ENCODE measurements at regions not wholly inside any gene's neighbourhood (a gene's known extent, or its start where the extent isn't known, plus 50 kb on each side); places are given as distances from the start of the nearest gene placed in this dataset.
"Not testable (repeated sequence)": the region's sequence is repeated elsewhere in the genome, so short reads cannot be mapped to it uniquely, and the experiment has no call there.

DNA sequence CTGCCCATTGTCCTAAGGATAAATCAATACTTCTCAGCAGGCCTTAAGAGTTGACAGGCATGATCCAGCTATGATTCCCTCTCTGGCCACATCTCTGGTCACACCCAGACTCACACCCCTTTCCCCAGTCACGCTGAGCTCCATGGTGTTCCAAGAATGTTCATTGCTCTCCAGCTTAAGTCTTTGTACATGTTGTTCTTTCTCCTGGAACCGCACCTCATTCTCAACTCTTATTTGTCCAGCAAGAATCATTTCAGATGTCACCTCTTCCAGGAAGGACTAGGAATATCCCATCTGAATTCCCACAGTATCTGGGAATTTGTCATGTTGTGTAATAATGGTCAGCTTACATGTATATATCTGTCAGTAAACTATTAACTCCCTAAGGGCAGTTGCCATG is 118.3 kb upstream of the GALNT15 start:
- no peak for DNase-seq

DNA sequence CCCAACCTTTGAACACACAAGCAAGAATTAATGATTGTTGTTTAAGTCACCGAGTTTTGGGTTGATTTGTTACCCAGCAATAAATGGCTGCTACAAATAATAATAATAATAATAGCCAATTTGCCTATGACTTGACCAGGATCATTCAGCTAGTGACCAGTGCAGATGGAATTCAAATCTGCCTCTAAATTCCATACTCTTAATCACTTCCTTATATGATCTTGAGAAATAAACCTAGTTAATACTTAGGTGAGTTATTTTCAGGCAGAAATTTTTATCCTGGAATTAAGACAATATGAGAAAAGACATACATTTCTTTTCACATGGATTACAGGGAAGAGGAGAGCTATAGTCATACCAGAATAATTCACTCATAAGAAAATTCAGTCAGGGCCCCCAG is 116.0 kb upstream of the GALNT15 start:
- DNase-seq, result no peak

DNA sequence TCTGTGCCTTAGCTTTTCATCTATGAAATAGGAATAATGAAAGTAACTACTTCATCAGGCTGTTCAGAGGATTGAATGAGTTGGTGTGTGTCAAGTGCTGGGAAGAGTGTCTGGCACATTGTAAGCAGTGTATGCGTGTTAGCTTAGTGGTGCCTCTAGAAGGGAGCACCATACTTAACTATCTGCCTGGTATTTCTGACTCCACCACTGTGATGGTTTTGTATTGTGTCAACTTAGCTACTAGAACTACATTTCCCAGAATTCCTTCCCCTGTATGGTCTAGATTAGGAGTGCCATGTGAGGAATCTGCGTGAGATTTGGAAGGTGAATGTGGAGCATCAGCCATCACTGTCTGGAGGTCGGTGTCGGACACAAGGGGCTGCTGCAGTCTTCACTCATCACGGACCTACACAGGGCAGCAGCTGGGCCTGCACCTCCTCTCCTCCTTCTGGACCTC is 115.4 kb upstream of the GALNT15 start:
- DNase-seq, result no peak

DNA sequence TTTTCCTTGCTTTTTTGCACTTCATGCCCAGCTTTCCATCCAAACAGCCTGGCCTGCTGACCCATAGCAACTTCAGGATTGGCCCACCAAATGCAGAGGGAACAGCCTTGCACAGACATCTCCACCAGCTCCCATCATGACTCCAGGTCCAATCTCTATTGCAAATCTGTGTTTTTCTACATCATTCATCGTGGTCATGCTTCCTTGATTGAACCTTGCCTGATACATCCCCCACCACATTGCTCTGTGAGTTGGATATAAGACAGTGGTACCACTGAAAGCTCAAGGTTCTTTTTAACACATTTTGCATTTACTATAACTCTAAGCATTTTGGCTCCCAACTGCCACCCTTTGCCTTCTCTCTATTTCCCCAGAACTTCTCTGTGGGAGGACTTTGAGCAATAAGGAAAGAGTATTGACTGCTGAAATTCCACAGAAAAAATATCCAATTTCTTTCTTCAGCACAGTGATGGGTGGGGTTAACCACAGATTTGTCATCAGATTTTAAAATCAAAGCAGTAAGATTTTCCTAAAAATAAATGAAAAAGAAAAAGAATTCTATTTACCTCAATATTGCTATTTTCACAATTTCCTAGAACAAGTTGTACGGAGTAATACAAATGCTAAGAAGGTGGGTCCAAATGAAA is 114.6 kb upstream of the GALNT15 start:
- DNase-seq, result no peak

DNA sequence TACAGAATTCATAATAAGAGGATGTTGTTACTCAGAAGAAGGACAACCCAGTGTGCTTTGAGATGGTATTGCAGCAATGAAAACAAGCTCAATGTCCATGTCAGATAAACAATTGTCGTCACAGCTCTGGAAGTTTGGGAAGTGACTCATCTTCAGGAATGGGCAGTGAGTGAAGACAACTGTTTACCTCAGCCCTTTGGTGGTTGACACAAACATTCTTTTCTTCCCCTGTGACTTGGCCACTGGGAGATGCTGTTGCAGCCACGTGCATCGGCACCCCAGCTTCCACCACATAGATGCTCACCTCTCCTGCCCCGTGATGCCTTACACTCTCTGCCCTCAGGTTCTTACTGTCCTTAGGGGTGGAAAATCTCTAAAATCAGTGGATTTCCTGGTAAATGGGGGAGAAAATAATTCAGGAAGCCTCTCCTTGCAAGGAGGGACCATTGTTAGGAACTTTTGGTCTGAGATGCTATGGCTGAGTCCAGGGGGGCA is 114.1 kb upstream of the GALNT15 start:
- DNase-seq, result no peak

DNA sequence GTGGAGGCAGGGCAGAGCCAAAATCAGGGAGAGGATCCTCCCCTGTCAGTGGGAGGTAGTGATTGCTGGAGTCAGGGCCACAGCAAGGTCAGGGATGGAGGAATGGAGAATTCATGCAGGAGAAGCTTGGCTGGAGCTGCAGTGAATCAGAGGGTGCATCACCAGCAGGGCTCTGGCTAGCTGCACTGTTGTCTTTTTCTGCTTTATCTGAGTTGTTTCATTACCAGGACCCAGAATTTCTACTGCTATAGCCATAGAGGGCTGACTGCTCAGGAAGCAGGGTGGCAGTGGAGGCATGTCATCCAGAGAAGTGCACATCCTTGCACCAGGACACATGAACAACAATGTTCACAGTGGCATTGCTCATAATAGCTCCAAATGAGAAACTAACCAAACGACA is 113.5 kb upstream of the GALNT15 start:
- no peak for DNase-seq

DNA sequence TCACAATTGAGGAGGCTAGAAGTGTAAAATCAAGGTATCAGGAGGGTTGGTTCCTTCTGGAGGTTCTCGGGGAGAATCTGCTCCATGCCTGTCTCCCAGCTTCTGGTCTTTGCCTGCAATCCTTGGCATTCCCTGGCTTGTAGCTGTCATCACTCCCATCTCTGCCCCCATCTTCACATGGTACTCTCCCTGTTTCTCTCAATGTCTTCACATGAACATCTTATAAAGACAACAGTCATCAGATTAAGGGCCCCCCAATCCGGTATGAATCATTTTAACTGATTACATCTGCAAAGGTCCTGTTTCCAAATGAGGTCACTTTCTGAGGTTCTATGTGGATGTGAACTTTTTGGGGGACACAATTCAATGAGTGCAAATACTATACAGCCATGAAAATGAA is 113.0 kb upstream of the GALNT15 start:
- no peak for DNase-seq

DNA sequence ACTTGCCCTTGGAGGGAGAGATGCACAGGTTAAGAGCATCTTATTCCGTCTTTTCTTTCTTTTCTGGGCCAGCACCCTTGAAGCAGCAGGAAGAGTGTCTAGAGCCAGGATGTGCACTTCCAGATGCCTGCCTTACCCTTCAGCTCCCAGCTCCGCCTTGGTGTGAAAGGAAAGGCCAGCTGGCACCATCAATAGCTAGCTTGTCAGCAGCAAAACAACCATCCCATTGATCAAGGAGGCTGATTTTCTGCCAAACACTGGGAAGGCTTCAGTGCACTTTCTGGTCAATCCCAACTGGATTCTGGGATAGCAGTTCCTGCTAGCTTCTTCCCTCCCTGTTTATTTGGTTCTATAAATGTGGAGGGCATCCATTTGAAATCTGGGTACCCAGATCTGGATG is 110.9 kb upstream of the GALNT15 start:
- DNase-seq, result no peak

DNA sequence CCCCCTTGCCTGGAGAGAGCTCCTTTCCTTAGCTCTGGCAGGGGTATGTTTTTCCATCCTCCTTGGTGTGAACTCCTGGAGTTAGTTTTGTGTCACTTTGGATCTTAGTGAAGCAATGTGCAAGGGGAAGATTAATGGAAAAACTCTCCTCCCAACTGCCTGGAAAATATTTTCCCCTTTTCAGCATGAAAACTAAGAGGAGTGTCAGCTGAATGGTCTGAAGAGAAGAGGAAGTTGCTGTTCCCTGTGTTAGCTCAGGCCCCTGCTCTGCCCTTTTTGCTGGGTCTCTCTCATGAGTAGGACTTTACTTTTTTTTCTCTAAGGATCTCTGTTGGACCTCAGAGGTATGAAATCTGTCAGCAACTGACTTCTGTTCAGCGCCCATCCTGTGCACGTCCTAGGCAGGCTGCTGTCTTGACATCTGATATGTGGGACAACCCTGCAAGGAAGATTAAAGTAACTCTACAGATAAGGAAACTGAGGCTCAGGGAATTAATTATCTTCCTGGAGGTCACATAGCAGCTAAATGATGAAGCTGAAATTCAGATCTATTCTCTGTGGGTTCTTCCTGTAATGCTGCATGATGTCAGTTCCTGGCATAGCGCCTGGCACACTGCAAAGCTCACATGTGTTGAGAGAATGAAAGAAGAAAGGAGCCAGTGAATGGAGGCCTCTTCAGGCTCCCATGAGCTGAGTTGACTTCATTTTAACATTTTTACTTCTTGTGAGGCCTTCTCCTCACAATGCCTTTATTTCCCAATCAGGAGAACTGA is 109.7 kb upstream of the GALNT15 start:
- no peak for DNase-seq

DNA sequence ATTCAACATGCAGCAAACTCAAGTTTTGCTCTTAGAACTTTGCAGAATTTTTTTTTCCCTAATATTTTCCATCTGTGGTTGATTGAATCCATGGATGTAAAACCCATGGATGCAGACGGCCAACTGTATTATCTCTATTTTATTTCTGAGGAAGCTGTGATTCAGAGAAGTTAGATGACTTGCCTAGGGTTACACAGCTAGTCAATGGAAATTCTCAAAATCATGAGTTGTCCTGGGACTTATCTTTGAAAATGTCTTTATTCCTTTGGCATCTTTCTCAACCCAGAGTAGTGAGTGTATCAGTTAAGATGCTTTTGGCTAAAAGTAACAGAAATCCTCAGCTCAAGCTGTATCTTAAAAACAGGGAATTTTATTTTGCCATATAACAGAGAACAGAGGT is 107.9 kb upstream of the GALNT15 start:
- no peak for DNase-seq

DNA sequence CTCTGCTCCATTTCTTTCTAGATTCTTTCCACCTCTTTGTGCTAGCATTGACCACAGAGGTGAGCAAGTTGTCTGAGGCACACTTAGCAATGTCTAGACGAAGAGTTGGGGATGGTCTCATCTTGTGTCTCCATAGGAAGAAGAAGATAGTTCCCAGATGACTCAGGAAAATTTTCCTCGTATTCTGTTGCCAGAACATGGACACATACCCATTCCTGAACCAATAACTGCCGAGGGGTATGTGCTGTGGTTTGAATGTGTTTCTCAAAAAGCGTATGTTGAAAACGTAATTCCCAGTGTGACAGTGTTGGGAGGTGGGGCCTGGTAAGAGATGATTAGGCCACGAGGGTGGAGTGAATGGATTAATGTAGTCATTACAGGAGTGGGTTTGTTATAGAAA is 107.5 kb upstream of the GALNT15 start:
- no peak for DNase-seq

DNA sequence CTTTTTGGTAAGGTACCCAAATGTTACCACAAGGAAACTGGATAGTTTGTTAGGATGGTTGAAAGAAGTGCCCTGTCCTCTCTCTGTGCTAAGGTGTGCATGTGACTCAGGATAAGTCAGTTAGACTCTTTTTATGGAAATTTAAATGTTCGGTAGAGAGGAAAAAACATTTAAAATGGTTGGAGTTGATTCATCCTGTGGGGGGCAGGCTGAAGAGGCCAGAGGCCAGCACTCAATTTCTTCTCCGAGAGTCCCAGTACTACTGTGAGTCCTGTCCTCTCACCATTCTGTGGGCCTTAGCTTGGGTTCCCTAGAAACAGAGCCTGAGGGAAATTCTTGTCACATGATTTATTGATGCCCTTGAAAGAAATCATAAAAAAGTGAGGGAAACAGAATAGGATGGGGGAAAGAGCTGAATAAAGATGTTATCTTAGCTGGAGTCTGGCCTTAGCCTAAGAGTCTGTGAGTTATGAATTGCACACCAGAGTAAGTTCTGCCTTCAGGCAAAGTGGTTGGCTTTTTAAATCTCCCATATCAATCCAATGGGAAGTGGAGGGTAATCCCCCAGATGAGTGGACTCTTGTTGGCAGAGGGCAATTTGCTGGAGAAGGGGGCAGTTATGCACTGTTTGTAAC is 106.5 kb upstream of the GALNT15 start:
- no peak for DNase-seq

DNA sequence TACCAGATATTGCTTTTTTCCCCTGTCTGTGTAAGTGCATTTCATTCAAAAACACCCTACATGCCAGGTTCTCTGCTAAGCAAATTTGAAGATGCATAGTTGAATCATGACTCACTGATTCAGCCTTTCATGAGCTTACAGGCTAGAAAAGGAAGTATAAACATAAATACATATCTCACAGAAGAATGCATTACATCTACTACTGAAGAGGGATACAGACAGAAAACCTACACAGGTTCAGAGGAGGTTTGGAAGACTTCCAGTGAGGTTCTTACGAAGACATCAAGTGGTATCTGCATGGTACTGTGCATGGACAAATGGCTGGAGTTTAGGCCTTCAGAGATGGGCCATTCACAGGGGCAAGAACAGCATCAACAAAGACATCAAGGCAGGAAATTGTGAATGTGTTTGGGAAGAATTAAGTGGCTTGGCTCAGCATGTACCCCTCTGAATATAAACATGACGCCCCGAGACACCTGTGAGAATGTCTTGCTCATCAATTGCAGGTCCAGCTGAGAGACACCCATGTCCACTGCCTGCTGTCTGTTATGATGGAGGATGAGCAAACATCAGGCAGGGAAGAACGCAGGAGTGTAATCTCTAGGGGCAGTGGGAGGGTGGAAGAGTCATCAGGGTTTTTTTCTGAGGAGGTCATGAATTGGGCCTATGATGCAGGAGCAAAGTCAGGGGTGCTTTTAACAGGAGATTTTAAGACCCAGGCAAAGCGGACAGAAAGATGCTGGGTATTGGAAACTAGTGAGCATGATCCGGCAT is 105.1 kb upstream of the GALNT15 start:
- DNase-seq, result no peak

DNA sequence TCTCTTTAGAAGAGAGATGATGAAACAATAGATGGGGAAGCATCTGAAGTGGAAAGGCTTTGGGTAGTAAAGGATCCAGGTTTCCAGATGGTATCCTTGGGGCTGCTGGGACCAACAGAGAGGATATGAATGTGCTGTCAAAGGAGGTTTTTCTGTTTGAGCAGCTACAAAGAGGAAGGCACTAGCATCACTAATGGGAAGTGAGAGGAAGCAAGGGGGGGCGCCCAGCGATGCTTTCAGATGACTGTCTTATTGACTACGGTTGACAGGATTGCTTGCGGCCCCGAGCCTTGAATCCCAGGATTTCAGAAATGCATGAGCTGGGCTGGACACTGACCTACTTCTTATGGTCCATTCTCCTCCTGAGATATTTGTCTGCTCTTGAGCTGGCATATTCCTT is 103.8 kb upstream of the GALNT15 start:
- no peak for DNase-seq

DNA sequence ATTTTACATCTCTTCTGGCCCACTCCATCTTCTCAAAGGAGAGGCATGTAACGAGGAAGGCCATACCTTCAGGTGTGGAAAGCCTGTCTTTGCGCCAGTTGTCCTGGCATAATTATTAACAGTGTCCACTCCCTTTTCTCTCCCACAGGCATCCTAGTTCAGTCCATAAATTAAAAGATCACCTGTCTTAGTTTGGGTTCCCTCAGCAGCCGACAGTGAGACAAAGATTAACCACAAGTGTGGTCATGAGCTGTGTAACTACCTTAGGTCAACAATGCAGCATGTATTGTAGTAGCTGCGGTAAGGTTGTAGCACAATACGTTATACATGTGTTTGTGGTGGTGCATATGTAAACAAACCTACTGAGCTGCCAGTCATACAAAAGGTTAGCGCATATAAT is 103.3 kb upstream of the GALNT15 start:
- peak; percentile 58 for DNase-seq

DNA sequence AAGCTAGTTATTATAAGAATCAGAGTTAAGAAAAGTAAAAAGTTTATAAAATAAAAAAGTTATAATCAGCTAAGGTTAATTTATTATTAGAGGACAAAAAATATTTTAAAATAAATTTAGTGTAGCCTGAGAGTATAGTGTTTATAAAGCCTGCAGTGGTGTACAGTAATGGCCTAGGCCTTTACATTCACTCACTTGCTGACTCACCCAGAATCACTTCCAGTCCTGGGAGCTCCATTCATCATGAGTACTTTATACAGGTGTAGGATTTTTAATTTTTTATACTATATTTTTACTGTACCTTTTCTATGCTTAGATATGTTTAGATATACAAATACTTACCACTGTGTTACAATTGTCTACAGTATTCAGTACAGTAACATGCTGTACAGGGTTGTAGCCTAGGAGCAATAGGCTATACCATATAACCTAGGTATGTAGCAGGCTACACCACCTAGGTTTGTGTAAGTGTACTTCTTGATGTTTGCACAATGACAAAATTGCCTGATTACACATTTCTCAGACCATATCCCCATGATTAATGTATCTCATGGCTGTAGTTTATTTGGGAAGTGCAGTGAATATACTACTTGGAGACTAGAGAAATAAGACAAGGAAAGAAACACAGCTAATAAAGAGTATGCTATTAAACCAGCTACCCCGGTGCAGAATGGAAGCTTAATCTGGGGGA is 101.9 kb upstream of the GALNT15 start:
- DNase-seq, result no peak

DNA sequence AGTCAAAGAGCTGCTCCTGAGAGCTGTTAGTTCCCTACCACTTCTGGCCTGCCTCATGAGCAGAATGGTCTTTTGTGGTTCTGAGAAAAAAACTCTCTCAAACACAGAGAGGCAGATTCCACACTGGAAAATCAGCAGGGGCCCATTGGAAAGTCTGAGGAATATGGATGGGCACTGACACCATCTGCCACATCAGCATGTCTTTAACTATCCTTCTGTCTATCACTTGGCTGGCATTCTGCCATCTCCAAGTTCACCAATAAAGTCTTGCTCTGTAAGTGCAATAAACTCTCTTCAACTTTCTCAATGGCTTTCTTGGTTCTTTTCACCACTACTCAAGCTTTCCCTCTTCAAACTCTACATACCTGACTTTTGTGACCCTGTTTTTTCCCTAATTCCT is 101.3 kb upstream of the GALNT15 start:
- no peak for DNase-seq

DNA sequence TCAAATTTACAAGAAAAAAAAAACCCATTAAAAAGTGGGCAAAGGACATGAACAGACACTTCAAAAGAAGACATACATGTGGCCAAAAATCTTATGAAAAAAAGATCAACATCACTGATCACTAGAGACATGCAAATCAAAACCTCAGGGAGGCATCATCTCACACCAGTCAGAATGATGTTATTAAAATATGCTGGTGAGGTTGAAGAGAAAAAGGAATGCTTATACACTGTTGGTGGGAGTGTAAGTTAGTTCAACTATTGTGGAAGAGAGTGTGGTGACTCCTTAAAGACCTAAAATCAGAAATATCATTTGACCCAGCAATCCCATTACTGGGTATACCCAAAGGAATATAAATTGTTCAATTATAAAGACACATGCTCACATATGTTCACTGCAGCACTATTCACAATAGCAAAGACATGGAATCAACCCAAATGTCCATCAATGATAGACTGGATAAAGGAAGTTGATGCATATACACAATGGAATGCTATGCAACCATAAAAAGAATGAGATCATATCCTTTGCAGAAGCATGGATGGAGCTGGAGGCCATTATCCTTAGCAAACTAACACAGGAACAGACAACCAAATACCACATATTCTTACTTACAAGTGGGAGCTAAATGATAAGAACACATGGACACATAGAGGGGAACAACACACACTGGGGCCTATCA is 100.3 kb upstream of the GALNT15 start:
- not testable (repeated sequence) for DNase-seq

DNA sequence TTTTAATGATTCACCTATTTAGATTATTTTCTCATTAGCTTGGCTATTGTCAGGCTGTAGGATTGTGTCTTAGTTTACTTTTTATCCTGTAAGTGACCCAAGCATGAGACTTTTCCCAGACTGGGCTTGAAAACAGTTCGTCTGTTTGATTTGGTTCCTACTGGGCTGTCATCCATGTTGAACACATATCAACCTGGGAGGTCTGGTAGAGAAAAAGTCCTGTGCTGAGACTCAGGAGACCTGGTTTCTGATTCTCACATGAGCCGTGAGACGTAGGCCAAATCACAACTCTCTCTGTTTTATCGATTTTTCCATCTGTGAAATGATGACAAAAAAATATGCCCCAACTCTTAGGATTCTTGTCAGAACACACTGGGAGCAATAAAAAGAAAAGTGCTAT is 98.8 kb upstream of the GALNT15 start:
- DNase-seq, result no peak

DNA sequence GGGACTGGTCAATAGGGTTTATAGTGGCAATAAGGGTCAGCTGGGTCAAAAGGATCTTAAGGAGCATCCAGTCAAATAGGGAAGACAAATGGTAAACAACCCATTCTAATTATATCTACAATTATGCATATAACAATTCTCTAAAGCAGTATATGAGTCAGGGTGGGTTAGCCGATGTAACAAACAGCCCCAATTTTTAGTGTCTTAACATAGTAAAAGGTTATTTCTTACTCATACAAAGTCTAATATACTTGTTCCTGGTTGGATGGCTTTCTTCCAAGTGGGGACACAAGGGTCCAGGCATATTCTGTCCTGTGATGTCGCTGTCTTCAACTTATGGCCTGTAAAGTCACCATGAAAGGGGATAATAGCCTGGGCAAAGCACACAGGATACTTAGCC is 97.9 kb upstream of the GALNT15 start:
- no peak for DNase-seq

DNA sequence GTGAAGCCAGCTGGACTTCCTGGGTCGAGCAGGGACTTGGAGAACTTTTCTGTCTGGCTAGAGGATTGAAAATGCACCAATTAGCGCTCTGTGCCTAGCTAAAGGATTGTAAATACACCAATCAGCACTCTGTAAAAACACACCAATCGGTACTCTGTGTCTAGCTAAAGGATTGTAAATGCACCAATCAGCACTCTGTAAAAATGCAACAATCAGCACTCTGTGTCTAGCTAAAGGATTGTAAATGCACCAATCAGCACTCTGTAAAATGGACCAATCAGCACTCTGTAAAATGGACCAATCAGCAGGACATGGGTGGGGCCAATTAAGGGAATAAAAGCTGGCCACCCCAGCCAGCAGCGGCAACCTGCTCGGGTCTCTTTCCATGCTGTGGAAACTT is 97.3 kb upstream of the GALNT15 start:
- DNase-seq, result not testable (repeated sequence)

DNA sequence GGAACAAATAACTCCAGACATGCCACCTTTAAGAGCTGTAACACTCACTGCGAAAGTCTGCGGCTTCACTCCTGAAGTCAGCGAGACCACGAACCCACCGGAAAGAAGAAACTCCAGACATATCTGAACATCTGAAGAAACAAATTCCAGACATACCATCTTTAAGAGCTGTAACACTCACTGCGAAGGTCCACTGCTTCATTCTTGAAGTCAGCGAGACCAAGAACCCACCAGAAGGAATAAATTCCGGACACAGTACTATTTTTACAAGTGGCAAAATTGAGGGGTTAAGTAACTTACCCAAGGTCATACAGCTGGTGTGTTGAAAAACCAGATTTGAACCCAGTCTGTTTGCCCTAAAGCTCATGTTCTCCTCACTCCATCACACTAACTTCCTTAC is 96.8 kb upstream of the GALNT15 start:
- not testable (repeated sequence) for DNase-seq

Data from DMS153 (cell line).